ENCODE measurements at regions not wholly inside any gene's neighbourhood (a gene's known extent, or its start where the extent isn't known, plus 50 kb on each side); places are given as distances from the start of the nearest gene placed in this dataset.

GRCh38 chr22:49603016-49603415 lies 224.7 kb downstream of the BRD1 start:
- no peak for TF ChIP-seq CTCF (IDR thresholded peaks at IDR 0.05; ENCODE audit: low read depth, low read length)
- no peak for DNase-seq (ENCODE audit: extremely low read depth, low read depth)

GRCh38 chr22:49602481-49602880 lies 225.2 kb downstream of the BRD1 start:
- no peak for TF ChIP-seq CTCF (IDR thresholded peaks at IDR 0.05; ENCODE audit: low read depth, low read length)
- DNase-seq (ENCODE audit: extremely low read depth, low read depth) = no peak

GRCh38 chr22:49601614-49602321 lies 225.9 kb downstream of the BRD1 start:
- TF ChIP-seq CTCF (IDR thresholded peaks at IDR 0.05; ENCODE audit: low read depth, low read length) = no peak
- no peak for DNase-seq (ENCODE audit: extremely low read depth, low read depth)

- TF ChIP-seq CTCF (IDR thresholded peaks at IDR 0.05; ENCODE audit: low read depth, low read length) = no peak
- DNase-seq (ENCODE audit: extremely low read depth, low read depth) = no peak
These were observed 226.7 kb downstream of the BRD1 start for GRCh38 chr22:49600891-49601431.

- no peak for TF ChIP-seq CTCF (IDR thresholded peaks at IDR 0.05; ENCODE audit: low read depth, low read length)
- no peak for DNase-seq (ENCODE audit: extremely low read depth, low read depth)
These were observed 227.2 kb downstream of the BRD1 start for GRCh38 chr22:49600468-49600867.

GRCh38 chr22:49599691-49600455 lies 227.8 kb downstream of the BRD1 start:
- TF ChIP-seq CTCF (IDR thresholded peaks at IDR 0.05; ENCODE audit: low read depth, low read length) = no peak
- DNase-seq (ENCODE audit: extremely low read depth, low read depth) = no peak

- DNase-seq (ENCODE audit: extremely low read depth, low read depth) = no peak
- no peak for TF ChIP-seq CTCF (IDR thresholded peaks at IDR 0.05; ENCODE audit: low read depth, low read length)
These were observed 228.6 kb downstream of the BRD1 start for GRCh38 chr22:49599039-49599438.
